Upper lobe of right lung (tissue), 1 donor: ENCODE measurements at regions not wholly inside any gene's neighbourhood (a gene's known extent, or its start where the extent isn't known, plus 50 kb on each side); places are given as distances from the start of the nearest gene placed in this dataset.

Experiments
- ATAC-seq: fragments of 200-7000 bp; cut with Tn5 transposase; one replicate; pipeline ENCODE4 v1.9.1; 2020; ENCODE audit warnings: mild to moderate bottlenecking, moderate library complexity
- DNase-seq: peaks from one replicate; pipeline ENCODE4 v3.0.0-alpha.2; 2020
- H3K27ac ChIP-seq: fragments of 200-600 bp; one replicate; pipeline ENCODE4 v1.8.0; 2022
- H3K27me3 ChIP-seq: fragments of 200-600 bp; one replicate; pipeline ENCODE4 v1.8.0; 2022; ENCODE audit warnings: mild to moderate bottlenecking
- H3K36me3 ChIP-seq: fragments of 200-600 bp; one replicate; pipeline ENCODE4 v1.8.0; 2022
- H3K4me1 ChIP-seq: fragments of 200-600 bp; one replicate; pipeline ENCODE4 v1.8.0; 2022
- H3K4me3 ChIP-seq: fragments of 200-600 bp; one replicate; pipeline ENCODE4 v1.8.0; 2022; ENCODE audit warnings: mild to moderate bottlenecking
- H3K9me3 ChIP-seq: fragments of 200-600 bp; one replicate; pipeline ENCODE4 v1.8.0; 2022
- CTCF ChIP-seq: fragments of 200-600 bp; IDR thresholded peaks from one replicate; pipeline ENCODE4 v1.8.0; 2022; ENCODE audit warnings: antibody characterized with exemption
- intact Hi-C: fragments of 100-400 bp; cut with DNase I; formaldehyde crosslinking; loops from one replicate; pipeline ENCODE4 v1.11.0; 2022
- donor health status: DM: no; HTN: yes; CAD: no; lungs with severe emphysema.

GRCh38 chr15:56783857-56784661 is 50.8 kb upstream of the ZNF280D start:
- ATAC-seq (no peak), DNase-seq (no peak)
- Histone ChIP-seq H3K36me3 (no peaks in the 10 kb centered on the region), H3K27ac (no peak overlapping the region), H3K9me3 (peaks cover 5% of the 10 kb centered on the region), H3K4me1 (no peaks in the 10 kb centered on the region), H3K4me3 (no peak overlapping the region), H3K27me3 (no peaks in the 10 kb centered on the region)
- intact Hi-C loops = no loop called here
- TF ChIP-seq CTCF = no peak

- no peak for ATAC-seq
- H3K4me3 ChIP-seq = no peak overlapping the region
- TF ChIP-seq CTCF = no peak
- H3K27me3 ChIP-seq = no peaks in the 10 kb centered on the region
- no peak overlapping the region for H3K27ac ChIP-seq
- H3K36me3 ChIP-seq = no peaks in the 10 kb centered on the region
- intact Hi-C loops = no loop called here
- DNase-seq = no peak
- H3K9me3 ChIP-seq = peaks cover 2% of the 10 kb centered on the region
- no peaks in the 10 kb centered on the region for H3K4me1 ChIP-seq
Observed at GRCh38 chr15:56783156-56783856, 50.0 kb upstream of the ZNF280D start.
